Endothelial cell of umbilical vein (primary cell): ENCODE measurements at regions not wholly inside any gene's neighbourhood (a gene's known extent, or its start where the extent isn't known, plus 50 kb on each side); places are given as distances from the start of the nearest gene placed in this dataset.

Source experiments
- BruUV-seq: library from RNA; stranded (reverse); fragments of 400-500 nt; replicated peaks from 2 replicates; lab custom pipeline; 2021; lab: Mats Ljungman, UMichigan
- CTCF ChIA-PET: fragments of 300-600, 350-600 bp; sonication (Branson Sonifier 250); formaldehyde crosslinking; loops from one replicate; lab custom pipeline; 2021; ENCODE audit warnings: antibody characterized with exemption, inconsistent platforms; lab: Charles Lee
- POLR2A ChIA-PET: fragments of 300-600, 350-600 bp; sonication (Branson Sonifier 250); formaldehyde crosslinking; loops from one replicate; lab custom pipeline; 2021; ENCODE audit warnings: antibody characterized with exemption, inconsistent platforms; lab: Charles Lee
- DNase-seq: peaks from one replicate; pipeline ENCODE4 v3.0.0-alpha.2; 2011; ENCODE audit warnings: low read depth, low spot score
- FAIRE-seq: peaks from 2 replicates; lab custom pipeline; 2011; peaks lifted over from hg19 to GRCh38; lab: Jason Lieb, UNC
- H2AFZ ChIP-seq: 2 replicates; pipeline ENCODE4 v1.6.0; 2012; ENCODE audit warnings: low read depth, low read length, control low read depth, inconsistent platforms
- H3K27ac ChIP-seq: 2 replicates; pipeline ENCODE4 v1.5.1; 2011; ENCODE audit warnings: low read depth, mild to moderate bottlenecking, control low read depth, low read length, moderate library complexity; ENCODE audit not compliant: insufficient read depth
- H3K27me3 ChIP-seq, 2 experiments: 2 replicates each; pipeline versions ENCODE4 v1.6.0 to v1.6.1; 2011; ENCODE audit warnings: low read length in 2 of 2, mixed read lengths in 1 of 2; ENCODE audit not compliant: control insufficient read depth in 2 of 2, insufficient read depth in 2 of 2
- H3K36me3 ChIP-seq, 2 experiments: 2 replicates in 1 of 2; 3 replicates in 1 of 2; pipeline ENCODE4 v1.5.1; 2011; ENCODE audit warnings: low read length in 2 of 2, mild to moderate bottlenecking in 1 of 2, moderate library complexity in 1 of 2; ENCODE audit not compliant: control insufficient read depth in 2 of 2, insufficient read depth in 2 of 2; ENCODE audit errors: extremely low read depth in 1 of 2
- H3K4me1 ChIP-seq: 3 replicates; pipeline ENCODE4 v1.5.1; 2011; ENCODE audit warnings: mild to moderate bottlenecking, low read length; ENCODE audit not compliant: control insufficient read depth, insufficient read depth; ENCODE audit errors: extremely low read depth
- H3K4me2 ChIP-seq: 2 replicates; pipeline ENCODE4 v1.6.1; 2011; ENCODE audit warnings: low read length, control low read depth, mixed read lengths; ENCODE audit not compliant: insufficient read depth
- H3K4me3 ChIP-seq, 3 experiments: fragments of 200-600 bp in 1 of 3; sonication (generic), shearing (Covaris generic) in 1 of 3; replicated peaks in 1 of 3; 2 replicates each; pipeline ENCODE4 v1.5.1; 2011 to 2016; ENCODE audit warnings: control low read depth in 3 of 3, low read length in 3 of 3, mild to moderate bottlenecking in 2 of 3, inconsistent platforms in 1 of 3, low read depth in 1 of 3, moderate library complexity in 1 of 3; ENCODE audit not compliant: insufficient read depth in 1 of 3
- H3K79me2 ChIP-seq: 2 replicates; pipeline ENCODE4 v1.6.0; 2012; ENCODE audit warnings: low read length, inconsistent platforms; ENCODE audit not compliant: control insufficient read depth, insufficient read depth
- H3K9ac ChIP-seq: replicated peaks from 2 replicates; pipeline ENCODE3; 2011; ENCODE audit warnings: low read length, control low read depth; ENCODE audit not compliant: insufficient read depth; ENCODE audit errors: extremely low read depth
- H3K9me1 ChIP-seq: replicated peaks from 3 replicates; pipeline ENCODE4 v1.6.0; 2011; ENCODE audit warnings: mild to moderate bottlenecking, low read length; ENCODE audit not compliant: control insufficient read depth, insufficient read depth; ENCODE audit errors: extremely low read depth
- H3K9me3 ChIP-seq: replicated peaks from 2 replicates; pipeline ENCODE4 v1.5.1; 2012; ENCODE audit warnings: low read length, inconsistent platforms; ENCODE audit not compliant: control insufficient read depth, insufficient read depth
- H4K20me1 ChIP-seq: replicated peaks from 2 replicates; pipeline ENCODE3; 2011; ENCODE audit warnings: mild to moderate bottlenecking, low read length; ENCODE audit not compliant: control insufficient read depth, insufficient read depth; ENCODE audit errors: extremely low read depth
- EZH2 ChIP-seq: IDR thresholded peaks from 2 replicates; pipeline ENCODE4 v1.6.1; 2012; ENCODE audit warnings: borderline replicate concordance, low read depth, mild to moderate bottlenecking, moderate library complexity, low read length, inconsistent platforms; ENCODE audit not compliant: severe bottlenecking
- FOS ChIP-seq: IDR thresholded peaks from 2 replicates; pipeline ENCODE4 v1.6.1; 2011; ENCODE audit warnings: mild to moderate bottlenecking, low read length, moderate library complexity, borderline replicate concordance; ENCODE audit not compliant: insufficient read depth
- GATA2 ChIP-seq: IDR thresholded peaks from 2 replicates; pipeline ENCODE4 v1.7.0; 2011; ENCODE audit warnings: low read depth, mild to moderate bottlenecking, moderate library complexity, mixed read lengths, low read length; ENCODE audit not compliant: insufficient read length, insufficient read depth
- JUN ChIP-seq: IDR thresholded peaks from 2 replicates; pipeline ENCODE4 v1.6.1; 2011; ENCODE audit warnings: borderline replicate concordance, low read depth; ENCODE audit not compliant: insufficient read length, insufficient read depth
- MYC ChIP-seq: IDR thresholded peaks from one replicate; pipeline ENCODE4 v1.6.1; 2011; ENCODE audit warnings: mild to moderate bottlenecking, low read depth, low read length
- POLR2A ChIP-seq: IDR thresholded peaks from 2 replicates; pipeline ENCODE4 v1.6.1; 2012; ENCODE audit warnings: low read depth, mild to moderate bottlenecking, control low read depth, low read length
- POLR2AphosphoS5 ChIP-seq: IDR thresholded peaks from 2 replicates; pipeline ENCODE4 v1.6.1; 2012; ENCODE audit warnings: low read depth, mild to moderate bottlenecking, control low read depth, low read length, moderate library complexity; ENCODE audit not compliant: insufficient read depth
- dilution Hi-C: fragments of 300-500 bp; cut with MboI; formaldehyde crosslinking; loops from one replicate; pipeline ENCODE4 v1.15.0; 2019; ENCODE audit warnings: low sequenced_read_pairs; ENCODE audit not compliant: extremely low pct_ligation_motif_present
- intact Hi-C: fragments of 100-400 bp; cut with micrococcal nuclease; formaldehyde crosslinking; loops from one replicate; pipeline ENCODE4 v1.10.0; 2022
- TF ChIP-seq, protein P1 (sequence below): IDR thresholded peaks from 2 replicates; pipeline ENCODE4 v1.6.1; 2011; ENCODE audit not compliant: insufficient read depth, insufficient read length
- TF ChIP-seq, protein P2 (sequence below), 2 donors: IDR thresholded peaks; 1 replicate in 1 of 2; 2 replicates in 1 of 2; pipeline ENCODE4 v1.5.1; 2011; ENCODE audit warnings: low read length in 2 of 2, mild to moderate bottlenecking in 2 of 2, moderate library complexity in 2 of 2, control low read depth in 1 of 2, inconsistent platforms in 1 of 2, low read depth in 1 of 2; ENCODE audit not compliant: insufficient read depth in 1 of 2; ENCODE audit errors: extremely low read depth in 1 of 2

DNA sequence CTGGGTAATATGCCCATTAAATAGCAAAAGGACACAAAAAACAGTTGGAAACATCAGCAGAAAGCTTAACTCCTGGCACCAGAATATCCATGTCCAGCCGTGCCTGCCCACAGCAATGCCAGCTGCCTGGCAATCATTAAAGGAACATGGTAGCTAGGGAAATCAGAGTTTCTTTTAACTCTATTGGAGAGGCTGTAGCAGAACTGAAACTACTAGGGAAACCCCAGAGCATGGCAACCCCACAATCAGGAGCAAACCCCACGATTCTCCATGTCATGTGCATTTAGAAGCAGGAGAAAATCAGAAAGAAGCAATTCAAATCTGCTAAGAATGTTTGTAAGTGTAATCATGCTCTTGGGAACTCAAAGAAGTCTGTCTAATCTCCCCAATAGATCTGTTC lies 409.0 kb upstream of the SMIM21 start:
- dilution Hi-C loops (no loop called here), intact Hi-C loops (no loop called here)
- POLR2A ChIA-PET = no interaction called here
- DNase-seq (no peak), FAIRE-seq (no peak)
- no peak for TF ChIP-seq MYC
- TF ChIP-seq POLR2AphosphoS5 = no peak
- TF ChIP-seq POLR2A = no peak
- TF ChIP-seq, protein P1, sequence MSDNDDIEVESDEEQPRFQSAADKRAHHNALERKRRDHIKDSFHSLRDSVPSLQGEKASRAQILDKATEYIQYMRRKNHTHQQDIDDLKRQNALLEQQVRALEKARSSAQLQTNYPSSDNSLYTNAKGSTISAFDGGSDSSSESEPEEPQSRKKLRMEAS = no peak
- TF ChIP-seq, protein P2, sequence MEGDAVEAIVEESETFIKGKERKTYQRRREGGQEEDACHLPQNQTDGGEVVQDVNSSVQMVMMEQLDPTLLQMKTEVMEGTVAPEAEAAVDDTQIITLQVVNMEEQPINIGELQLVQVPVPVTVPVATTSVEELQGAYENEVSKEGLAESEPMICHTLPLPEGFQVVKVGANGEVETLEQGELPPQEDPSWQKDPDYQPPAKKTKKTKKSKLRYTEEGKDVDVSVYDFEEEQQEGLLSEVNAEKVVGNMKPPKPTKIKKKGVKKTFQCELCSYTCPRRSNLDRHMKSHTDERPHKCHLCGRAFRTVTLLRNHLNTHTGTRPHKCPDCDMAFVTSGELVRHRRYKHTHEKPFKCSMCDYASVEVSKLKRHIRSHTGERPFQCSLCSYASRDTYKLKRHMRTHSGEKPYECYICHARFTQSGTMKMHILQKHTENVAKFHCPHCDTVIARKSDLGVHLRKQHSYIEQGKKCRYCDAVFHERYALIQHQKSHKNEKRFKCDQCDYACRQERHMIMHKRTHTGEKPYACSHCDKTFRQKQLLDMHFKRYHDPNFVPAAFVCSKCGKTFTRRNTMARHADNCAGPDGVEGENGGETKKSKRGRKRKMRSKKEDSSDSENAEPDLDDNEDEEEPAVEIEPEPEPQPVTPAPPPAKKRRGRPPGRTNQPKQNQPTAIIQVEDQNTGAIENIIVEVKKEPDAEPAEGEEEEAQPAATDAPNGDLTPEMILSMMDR (IDR thresholded peaks at IDR 0.05; ENCODE audit: extremely low read depth in 1 of 2, insufficient read depth in 1 of 2, low read depth in 1 of 2, low read length in 2 of 2) = no peak
- no peak for TF ChIP-seq GATA2
- no peak for TF ChIP-seq EZH2
- TF ChIP-seq JUN = no peak
- TF ChIP-seq FOS = no peak
- Histone ChIP-seq H4K20me1 (no peaks in the 10 kb centered on the region), H3K4me1 (no peaks in the 10 kb centered on the region), H3K79me2 (no peaks in the 10 kb centered on the region), H3K4me3 (no peak overlapping the region), H3K9me1 (no peaks in the 10 kb centered on the region), H3K4me2 (no peak overlapping the region), H3K9me3 (no peaks in the 10 kb centered on the region), H3K36me3 (no peaks in the 10 kb centered on the region), H3K27ac (no peak overlapping the region), H3K9ac (no peak overlapping the region), H2AFZ (no peak overlapping the region), H3K27me3 (no peaks in the 10 kb centered on the region)
- CTCF ChIA-PET = no interaction called here
- no TSS peak for BruUV-seq
